ENCODE measurements at regions not wholly inside any gene's neighbourhood (a gene's known extent, or its start where the extent isn't known, plus 50 kb on each side); places are given as distances from the start of the nearest gene placed in this dataset.

DNA sequence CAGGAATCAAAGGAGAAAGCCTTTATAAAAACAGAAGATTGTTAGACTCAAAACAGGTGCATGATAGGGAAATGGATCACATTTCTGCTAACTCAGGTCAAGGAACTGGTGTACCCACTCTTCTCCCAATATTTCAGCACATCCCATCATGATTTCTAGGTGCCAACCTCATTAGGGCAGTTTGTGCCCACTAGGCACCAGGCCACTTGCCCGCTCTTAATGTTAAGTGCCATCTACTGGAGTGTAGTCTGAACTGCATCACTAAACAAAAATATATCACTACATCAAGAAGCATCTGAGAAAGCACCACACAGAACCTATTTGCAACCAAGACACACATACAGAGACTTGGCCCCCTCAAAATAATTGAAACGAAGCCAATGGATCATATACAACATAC is 140.4 kb upstream of the GRID2 start:
- TF ChIP-seq, protein P1, sequence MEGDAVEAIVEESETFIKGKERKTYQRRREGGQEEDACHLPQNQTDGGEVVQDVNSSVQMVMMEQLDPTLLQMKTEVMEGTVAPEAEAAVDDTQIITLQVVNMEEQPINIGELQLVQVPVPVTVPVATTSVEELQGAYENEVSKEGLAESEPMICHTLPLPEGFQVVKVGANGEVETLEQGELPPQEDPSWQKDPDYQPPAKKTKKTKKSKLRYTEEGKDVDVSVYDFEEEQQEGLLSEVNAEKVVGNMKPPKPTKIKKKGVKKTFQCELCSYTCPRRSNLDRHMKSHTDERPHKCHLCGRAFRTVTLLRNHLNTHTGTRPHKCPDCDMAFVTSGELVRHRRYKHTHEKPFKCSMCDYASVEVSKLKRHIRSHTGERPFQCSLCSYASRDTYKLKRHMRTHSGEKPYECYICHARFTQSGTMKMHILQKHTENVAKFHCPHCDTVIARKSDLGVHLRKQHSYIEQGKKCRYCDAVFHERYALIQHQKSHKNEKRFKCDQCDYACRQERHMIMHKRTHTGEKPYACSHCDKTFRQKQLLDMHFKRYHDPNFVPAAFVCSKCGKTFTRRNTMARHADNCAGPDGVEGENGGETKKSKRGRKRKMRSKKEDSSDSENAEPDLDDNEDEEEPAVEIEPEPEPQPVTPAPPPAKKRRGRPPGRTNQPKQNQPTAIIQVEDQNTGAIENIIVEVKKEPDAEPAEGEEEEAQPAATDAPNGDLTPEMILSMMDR (IDR thresholded peaks at IDR 0.05), result no peak
- no peak for TF ChIP-seq POLR2A (IDR thresholded peaks at IDR 0.05)
- TF ChIP-seq POLR2AphosphoS5 (IDR thresholded peaks at IDR 0.05), result no peak
- TF ChIP-seq EP300 (IDR thresholded peaks at IDR 0.05), result no peak
